GM04503 (cell line): ENCODE measurements at regions not wholly inside any gene's neighbourhood (a gene's known extent, or its start where the extent isn't known, plus 50 kb on each side); places are given as distances from the start of the nearest gene placed in this dataset.
A peak's percentile ranks its signal among the peaks of the same experiment; 100 is the strongest.

ENCODE experiments used
- DNase-seq: peaks from one replicate; pipeline ENCODE4 v3.0.0-alpha.2; 2012; ENCODE audit warnings: low read depth

DNA sequence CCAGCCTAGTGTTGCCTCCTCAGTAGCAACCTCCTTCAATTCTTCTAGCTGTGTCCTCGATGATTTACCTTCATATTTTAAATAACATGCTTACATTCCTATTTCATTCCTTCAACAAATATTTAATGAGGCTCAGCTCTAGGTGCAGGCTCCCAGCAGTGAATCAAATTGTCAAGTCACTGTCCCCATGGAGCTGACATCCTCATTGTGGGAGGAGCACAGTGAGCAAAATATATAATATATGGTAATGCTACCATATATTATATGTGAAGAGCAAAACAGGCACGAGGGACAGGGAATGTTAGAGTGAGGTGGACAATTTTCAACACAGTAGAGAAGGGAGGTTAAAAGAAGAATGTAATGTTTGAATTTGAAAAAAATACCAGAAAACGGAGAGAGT, 869.1 kb downstream of the SLC4A3 start:
- DNase-seq: no peak

DNA sequence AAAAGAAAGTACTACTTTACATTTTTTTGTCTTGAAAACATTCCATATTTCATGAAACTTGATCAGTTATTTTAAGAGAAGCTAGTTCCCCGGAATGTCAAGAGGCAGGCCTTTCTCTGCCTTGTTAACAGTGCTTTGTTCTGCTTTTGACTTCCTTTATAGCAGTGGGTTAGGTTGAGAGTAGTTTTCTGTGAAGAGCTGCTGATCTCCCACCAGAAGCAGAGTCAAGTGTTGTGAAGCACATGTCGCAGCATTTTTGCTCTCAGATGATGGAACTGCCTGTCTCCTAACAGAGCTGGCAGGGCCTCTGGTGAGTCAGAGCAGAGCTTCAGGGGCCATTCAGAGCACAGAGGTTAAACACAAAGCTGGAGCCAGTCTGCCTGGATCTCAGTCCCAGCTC, 871.8 kb downstream of the SLC4A3 start:
- peak; percentile 45 for DNase-seq

DNA sequence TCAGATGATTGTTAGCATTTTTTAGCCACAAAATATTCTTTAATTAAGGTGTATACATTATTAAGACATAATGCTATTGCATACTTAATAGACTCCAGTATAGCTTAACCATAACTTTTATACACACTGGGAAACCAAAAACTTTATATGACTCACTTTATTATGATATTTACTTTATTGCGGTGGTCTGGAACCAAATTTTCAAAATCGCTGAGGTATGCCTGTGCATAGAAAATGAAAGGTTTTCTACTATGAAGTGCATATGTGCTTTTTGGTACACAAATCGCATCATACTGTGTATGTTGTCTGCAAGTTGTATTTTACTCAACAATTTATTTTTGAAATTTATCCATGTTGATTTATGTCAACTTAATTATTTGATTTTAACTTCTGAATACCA, 875.1 kb downstream of the SLC4A3 start:
- no peak for DNase-seq

DNA sequence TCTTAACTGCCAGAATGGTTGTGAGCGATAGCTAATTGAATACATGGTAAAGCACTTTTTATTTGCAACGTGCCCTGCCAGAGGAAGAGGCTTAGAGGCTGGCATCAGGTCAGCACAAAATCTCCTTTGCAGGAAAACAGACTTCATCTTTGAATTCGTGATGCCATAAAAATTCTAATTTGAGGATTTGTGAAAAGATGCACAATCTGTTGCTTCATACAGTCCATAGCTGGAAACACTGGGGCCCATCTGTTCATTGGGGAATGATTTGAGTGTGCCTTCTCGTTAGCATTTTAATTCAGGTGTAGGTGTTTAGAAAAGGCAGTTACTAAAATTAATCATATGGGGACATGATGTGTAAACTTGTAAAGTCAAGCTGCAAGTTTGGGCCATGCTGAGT, 876.0 kb downstream of the SLC4A3 start:
- DNase-seq: no peak

DNA sequence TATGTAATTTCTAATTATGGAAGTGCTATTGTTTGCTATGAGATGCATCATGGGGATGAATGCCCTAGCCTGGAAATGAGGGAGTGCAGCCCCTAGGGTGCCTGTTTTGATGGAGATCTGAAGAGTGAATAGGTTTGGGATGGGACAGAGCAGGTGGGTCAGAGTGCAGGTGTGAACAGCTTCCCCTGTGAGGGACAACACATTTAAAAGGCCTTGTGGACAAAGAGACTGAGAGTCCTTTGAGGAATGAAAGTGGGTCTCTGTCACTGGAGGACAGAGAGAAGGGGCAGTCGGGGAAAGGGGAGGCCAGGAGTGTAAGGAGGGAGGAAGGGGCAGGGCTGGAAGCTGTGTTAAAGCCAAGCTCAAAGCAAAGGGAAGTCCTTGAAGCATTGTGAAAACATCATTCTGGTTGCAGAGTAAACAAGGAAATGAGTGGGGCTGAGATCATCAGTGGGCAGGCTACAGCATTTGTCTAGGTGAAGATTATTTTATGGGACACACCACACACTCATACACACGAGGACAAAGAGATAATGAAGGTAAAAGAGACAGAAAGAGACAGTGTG, 877.6 kb downstream of the SLC4A3 start:
- DNase-seq: no peak

DNA sequence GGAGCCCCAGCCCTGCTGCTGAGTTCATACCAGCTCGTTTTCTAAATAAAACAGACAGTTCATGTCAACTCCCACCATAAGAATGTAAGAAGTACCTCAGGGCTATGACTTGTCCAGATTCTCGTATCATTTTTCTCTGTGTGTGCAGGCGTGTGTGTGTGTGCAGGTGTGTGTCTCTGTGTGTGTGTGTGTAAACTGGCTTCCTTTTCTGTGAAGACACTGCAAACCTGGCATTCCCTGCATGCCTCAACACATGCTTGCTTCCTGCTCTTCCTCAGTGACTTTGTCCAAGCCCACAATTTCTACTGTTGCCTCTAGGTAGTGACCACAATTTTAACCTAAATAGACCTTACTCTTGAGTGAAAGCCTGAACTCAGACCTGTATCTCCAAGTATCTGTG, 879.0 kb downstream of the SLC4A3 start:
- DNase-seq: no peak

DNA sequence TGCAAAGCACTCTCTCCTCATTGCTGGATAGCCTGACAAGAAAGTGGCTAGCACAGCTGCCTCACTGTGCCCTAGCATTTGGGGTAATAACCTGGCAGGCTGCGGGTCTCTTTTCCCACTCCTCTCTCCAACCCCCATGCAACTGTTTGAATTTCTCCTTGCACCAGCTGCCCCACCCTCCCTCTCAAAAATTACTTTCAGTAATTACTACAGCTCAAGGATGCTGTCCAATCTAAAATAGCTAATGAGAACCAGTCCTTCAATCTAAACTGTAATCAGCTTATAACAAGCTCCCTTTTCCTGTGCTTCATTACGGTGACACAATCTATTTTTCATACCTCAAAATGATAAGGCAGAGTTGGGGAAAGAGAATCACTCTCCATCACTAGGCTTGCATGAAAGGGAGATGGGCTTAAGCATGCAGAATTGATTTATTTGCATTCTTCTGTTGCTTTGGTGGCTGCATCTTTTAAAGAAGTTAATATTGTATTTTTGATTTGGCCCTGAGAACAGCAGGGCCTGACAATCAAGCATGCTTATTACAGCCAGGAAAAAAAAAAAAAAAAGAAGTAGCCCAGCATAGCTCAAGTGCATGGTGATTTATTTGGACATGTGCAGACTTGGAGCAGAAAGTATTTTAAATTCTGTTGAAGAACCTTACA, 881.8 kb downstream of the SLC4A3 start:
- DNase-seq: no peak

DNA sequence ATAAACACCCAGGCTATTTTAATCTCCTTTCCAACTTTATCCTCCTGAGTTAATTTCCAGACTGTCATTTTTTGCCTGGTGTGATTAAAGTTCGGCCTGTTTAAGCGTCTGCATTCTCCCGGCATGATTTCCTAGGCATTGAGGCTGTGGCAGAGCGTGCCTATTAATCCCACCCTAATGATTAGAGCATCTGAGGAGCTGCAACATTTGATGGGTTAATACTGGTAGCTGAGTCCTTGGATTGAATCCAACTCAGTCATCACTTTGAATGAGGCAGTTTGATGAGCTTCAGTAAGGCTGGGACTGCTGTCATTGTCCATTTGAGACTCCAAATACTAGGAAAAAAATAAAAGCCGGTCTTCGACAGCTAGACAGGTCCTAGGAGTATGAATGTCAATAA, 882.5 kb downstream of the SLC4A3 start:
- DNase-seq: no peak

DNA sequence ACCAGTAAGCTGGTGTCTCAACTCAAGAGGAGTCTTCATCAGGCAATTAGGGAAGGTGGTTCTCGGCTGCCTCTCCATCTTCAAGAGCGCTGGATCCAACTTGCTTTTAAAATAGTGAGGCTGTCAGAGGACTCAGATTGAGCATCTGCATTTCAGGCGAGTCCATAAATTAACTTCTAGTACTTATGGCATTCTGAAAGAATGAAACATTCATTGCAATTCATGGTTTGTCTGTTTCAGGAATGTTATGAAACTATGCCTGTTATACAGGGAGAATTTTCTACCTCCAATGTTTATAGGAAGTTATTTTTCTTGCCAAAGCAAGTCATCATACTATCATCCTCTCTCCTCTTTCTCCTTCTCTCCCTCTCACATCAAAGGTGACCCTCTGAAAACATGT, 883.2 kb downstream of the SLC4A3 start:
- no peak for DNase-seq

DNA sequence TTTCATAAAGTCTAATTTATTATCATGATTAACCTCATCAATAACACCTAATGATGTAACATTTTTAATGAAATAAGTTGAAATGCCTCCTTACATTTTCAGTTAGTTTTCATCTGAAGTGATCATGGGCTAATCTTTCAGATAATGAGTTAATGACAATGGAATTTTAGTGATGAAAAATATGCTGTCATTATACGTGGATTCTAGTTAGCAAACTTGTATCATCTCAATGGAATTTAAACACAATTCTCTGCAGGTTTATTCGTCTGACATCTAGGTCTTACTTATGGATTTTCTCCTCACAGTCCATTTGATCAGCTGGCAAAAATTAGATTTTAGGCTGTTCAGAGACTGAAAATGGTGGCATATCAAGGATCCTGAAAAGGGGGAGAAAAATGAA, 885.0 kb downstream of the SLC4A3 start:
- DNase-seq: no peak

DNA sequence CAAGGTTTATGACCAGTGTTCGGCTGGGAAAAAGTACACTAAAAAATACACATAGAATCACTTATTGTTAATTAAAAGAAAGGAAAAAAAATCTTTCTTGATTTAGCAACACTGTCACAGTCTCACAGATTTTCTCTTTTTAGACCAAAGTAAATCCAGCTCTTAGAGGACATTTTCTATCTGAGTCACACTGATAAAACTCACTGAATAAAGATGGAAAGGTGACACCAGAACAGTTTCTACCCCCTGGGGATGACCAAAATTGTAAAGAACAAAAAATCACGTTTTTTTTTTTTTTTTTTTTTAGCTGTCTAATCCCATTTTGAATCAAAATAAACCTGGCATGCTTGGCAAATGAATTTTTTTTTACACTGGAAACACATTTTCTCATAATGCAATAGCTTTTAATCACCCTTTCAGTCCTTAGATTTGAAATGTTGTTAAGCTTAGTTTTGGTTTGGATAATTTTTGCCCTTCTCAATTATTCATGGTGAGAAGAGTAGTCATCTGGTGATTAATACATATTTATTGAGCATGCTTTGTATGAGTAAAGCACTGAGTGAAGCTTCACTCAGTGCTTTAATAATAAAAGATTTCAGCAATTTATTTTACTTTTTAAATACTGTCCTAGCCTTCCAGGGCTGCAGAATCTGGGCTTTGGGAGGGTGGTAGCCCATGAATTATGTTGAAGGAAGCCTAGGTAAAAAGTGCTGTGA, 886.3 kb downstream of the SLC4A3 start:
- no peak for DNase-seq

DNA sequence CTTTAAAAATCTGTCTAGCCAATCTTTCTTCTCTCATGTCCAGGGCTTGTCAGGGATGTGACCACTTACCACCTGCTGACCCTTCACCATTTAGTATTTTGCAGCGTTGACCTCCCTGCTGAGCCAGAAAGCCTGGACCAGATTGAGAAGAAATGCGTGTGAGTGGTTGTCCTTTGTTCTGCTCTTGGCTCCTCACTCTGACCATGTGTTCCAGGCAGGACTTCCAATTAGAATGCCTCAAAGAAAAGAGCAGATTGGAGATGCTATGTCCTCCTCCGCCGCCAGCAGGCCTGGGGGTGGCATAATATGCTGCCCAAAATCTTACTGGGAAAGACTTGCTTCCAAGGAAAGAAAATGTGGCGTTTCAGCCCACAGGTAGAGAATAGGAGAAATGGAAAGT, 894.1 kb downstream of the SLC4A3 start:
- DNase-seq: no peak

DNA sequence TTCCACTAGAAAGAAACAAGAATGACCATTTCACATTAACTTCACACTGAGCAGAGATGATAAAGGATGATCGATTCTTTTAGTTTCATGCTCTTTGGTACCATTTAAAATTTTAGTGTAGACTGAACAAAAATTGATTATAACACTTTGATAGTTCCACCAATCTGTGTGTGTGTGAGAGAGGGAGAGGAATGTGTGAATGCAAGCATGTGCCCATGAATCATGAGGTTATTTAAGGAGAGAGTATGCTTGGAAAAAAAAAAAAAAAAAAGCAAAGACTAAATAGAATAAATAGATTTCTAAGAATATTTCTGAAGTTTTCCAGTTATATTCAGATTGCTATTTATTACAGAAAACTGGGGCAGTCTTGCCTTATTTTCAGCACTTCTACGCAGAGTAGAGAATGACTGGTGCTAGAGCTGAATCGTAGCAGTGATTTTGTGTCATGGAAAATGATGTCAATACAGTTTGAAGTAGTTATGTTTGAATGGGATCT, 900.8 kb downstream of the SLC4A3 start:
- no peak for DNase-seq

DNA sequence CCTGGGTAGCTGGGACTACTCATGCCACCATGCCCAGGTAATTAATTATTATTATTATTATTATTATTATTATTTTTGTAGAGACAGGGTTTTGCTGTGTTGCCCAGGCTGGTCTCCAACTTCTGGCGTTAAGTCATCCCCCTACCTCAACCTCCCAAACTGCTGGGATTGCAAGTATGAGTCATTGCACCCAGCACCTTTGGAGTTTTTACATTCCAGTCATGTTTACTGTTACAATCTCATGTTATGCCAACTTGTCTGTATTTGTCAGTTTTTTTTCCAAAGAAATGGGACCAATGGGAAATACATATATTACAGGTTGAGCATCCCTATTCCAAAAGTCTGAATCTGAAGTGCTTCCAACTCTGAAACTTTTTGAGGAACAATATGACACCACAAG, 903.8 kb downstream of the SLC4A3 start:
- DNase-seq: no peak

DNA sequence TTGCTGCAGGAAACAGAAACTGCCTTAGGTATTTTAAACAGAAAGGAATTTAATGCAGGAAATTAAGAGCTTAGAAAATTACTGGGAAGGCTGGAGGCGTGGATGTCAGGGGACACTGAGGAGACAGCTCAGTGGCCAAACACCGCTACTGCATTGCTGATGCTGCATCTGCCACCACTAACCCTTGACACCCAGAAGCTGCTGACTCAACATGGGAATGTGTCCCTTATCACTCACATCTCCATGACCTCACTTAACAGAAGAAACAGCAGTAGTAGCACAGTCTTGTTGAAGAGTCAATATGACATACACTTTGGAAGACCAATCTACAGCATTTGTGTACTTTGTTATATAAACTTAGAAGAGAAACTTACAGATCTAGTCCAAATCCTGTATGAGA, 906.1 kb downstream of the SLC4A3 start:
- no peak for DNase-seq

DNA sequence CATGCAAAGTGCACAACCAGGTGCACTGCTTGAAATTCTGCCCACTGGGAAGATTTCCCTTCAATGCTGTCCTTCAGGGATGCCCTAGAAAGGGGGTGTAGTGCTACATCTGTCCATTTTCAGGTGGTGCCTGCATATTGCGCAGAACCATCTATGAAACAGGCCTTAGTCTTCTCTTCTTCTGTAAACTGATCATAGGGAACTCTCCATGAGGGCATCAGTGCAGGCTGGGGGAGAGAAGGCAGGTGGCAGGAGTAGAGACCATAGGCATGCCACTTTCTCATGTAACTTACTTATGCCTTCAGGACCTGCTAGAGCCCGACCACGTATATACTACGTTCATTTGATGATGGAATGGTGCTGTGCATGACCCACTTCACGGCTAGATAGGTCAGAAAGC, 912.1 kb downstream of the SLC4A3 start:
- DNase-seq: no peak

DNA sequence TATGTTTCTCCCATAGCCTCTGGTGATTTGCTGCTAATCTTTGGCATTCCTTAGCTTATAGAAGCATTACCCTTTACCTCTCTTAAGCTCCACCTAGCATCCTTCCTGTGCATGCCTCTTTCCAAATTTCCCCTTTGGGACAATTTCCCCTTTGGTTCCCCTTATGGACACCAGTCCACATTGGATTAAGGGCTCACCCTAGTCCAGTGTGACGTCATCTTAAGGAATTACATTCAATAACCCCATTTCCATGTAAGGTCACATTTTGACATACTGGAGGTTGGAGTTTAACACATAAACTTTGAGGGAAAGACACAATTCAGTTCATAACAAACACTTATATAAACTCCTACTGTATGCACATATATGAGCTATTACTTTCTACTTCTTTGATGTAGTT, 916.6 kb downstream of the SLC4A3 start:
- DNase-seq: no peak

DNA sequence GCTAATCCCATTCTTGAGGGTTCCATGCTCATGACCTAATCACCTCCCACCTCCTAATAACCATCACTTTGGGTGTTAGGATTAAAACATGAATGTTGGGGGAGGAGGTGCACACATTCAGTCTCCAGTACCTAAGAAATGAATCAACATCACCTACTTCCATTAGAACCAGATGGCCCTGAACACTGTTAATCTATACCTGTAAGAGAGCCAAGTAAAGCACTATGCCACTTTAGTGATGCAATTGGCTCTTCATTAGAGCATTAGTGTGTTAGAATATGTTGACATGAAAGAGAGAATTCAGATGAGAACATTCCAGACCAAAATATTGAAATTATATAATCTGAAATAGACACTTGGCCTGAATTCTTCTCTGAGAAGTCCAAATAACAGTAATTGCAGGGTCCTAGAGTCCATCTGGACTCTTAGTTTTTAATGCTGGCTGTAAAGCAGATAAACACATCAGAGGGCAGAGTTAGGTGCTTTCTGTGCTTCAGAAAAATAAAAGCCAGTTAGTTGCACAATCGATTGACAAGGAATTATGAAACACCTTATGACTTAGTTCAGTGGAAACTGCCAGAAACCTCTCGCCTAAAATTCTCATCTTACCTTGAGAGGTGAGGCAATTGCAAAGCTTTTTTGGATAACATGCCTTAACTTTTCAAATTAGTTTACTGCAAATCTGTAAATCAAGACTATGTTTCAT, 923.7 kb downstream of the SLC4A3 start:
- no peak for DNase-seq

DNA sequence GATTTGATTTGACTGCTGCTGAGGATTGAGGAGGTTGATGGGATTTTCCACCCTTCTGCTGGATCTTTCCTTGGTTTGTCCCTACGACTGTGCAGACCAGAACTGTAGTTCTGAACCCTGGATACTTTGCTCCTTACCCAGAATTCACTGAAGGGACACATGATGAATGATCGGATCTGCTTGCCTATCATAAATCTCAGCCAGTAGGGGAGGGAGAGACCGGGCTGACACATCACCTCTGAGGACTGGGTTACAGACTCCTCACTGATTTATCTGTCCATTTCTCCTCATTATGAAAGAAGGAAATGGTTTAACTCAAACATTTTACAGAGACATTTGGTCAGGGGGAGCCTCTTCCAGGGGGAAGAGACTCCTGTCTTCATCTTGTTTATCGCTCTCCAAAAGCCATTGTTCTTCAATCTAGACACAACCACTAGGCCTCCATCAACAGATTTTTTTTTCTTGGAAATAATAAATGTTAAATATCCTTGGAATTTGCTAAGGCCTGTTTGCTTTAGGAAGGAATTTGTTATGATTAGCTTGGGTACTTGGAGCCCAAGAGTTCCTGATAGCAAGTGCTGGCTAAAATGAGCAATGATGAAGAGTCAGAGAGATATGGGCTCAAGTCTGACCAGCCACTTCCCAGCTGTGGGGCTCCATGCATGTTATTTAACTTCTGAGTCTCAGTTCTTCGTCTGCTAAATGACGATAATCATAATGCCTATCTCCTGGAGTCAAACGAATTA, 925.5 kb downstream of the SLC4A3 start:
- DNase-seq: peak; percentile 27

DNA sequence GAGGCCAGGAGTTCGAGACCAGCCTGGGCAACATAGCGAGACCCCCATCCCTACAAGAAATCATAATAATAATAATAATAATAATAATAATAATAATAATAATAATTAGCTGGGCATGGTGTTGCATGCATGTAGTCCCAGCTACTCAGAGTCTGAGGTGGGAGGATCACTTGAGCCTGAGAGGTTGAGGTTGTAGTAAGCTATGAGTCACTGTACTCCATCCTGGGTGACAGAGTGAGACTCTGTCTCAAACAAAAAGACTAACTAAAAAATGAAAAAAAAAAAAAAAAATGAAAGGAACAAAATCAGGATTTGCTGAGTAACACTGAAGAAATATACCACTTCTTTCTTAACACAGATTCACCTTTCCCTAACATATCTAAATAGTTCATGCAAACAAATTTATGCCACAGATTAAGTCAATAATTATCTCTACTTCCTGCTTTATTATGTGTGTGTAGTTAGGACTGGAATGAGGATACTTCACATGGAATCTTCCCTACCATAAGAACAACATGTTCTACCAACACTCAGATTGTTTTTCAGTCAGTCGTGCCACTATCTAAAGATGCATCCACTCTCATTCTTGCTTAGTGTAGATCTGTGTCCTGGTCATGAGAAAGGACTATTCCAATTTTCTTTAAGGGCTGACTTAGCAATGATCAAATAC, 928.7 kb downstream of the SLC4A3 start:
- DNase-seq: no peak

DNA sequence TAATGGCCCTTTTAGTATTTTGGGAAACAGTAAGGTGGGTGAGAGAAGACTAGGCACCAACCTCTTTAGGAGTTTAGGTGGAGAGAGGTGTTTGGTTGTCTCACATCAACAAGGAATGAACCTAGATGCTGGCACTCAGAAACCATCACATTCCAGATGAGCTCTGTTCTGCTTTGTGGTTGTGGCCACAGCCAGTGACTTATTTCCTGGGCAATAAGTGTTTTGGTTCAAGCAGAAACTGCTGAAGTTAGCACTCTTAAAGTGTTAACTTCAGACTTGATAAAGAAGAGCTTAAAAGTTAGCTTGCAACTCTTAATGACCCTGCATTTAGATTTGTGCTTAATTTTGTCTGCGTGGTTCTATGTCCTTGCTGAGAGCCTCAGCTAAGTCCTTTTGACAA, 929.2 kb downstream of the SLC4A3 start:
- no peak for DNase-seq

DNA sequence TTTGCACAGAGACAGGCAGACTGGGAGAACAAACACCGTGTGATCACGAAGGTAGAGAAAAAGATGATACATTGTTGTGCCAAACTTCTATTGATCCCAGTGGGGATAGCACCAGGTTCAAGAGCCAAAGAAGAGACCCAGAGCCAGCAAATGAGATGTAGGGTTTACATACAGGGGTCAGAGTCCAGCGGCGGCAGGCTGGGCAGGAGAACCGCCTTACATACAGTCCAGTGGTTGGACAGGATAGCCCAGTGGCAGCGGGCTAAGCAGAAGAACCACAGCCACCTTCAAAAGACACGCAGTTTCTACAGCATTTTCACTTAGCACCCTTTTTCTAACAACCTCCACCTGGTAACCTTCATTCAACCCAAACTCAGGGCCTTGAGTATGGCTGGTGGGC, 932.8 kb downstream of the SLC4A3 start:
- no peak for DNase-seq
